ENCODE measurements at regions not wholly inside any gene's neighbourhood (a gene's known extent, or its start where the extent isn't known, plus 50 kb on each side); places are given as distances from the start of the nearest gene placed in this dataset.
A peak's percentile ranks its signal among the peaks of the same experiment; 100 is the strongest.

DNA sequence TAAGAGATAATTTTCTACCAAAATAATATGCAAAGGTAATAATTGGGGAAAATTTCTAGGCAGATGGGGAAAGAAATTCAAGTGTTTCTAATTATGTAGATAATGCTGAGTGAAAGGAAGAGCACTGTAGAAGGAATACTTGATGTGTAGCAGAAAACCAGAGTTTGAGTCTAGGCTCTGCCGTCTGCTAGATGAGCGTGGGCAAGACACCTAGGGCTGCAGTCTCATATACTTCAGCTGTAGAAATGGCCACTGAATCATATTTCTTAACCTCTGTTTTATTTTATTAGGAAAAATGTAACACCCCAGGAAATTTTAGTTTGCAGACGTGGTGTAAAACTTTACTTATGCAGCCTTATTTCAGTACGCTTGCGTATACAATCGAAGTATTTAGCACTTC is 59.8 kb upstream of the SLC38A2 start:
- no peaks in the 10 kb centered on the region for H3K27me3 ChIP-seq (replicated peaks; ENCODE audit: control insufficient read depth, insufficient read depth, low read length)
- TF ChIP-seq, protein P1, sequence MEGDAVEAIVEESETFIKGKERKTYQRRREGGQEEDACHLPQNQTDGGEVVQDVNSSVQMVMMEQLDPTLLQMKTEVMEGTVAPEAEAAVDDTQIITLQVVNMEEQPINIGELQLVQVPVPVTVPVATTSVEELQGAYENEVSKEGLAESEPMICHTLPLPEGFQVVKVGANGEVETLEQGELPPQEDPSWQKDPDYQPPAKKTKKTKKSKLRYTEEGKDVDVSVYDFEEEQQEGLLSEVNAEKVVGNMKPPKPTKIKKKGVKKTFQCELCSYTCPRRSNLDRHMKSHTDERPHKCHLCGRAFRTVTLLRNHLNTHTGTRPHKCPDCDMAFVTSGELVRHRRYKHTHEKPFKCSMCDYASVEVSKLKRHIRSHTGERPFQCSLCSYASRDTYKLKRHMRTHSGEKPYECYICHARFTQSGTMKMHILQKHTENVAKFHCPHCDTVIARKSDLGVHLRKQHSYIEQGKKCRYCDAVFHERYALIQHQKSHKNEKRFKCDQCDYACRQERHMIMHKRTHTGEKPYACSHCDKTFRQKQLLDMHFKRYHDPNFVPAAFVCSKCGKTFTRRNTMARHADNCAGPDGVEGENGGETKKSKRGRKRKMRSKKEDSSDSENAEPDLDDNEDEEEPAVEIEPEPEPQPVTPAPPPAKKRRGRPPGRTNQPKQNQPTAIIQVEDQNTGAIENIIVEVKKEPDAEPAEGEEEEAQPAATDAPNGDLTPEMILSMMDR (IDR thresholded peaks at IDR 0.05; ENCODE audit: insufficient read depth, low read length, poor library complexity, severe bottlenecking) = no peak
- no peaks in the 10 kb centered on the region for H3K36me3 ChIP-seq (ENCODE audit: control insufficient read depth, insufficient read depth, low read length)
- no peak overlapping the region for H3K4me3 ChIP-seq (replicated peaks; ENCODE audit: low read depth, low read length)
- no peak for DNase-seq (ENCODE audit: extremely low read depth, insufficient read length)

- H3K36me3 ChIP-seq (ENCODE audit: control insufficient read depth, insufficient read depth, low read length) = no peaks in the 10 kb centered on the region
- TF ChIP-seq, protein P1 (IDR thresholded peaks at IDR 0.05; ENCODE audit: insufficient read depth, low read length, poor library complexity, severe bottlenecking) = no peak
- no peaks in the 10 kb centered on the region for H3K27me3 ChIP-seq (replicated peaks; ENCODE audit: control insufficient read depth, insufficient read depth, low read length)
- DNase-seq (ENCODE audit: extremely low read depth, insufficient read length) = peak; percentile 28
- no peak overlapping the region for H3K4me3 ChIP-seq (replicated peaks; ENCODE audit: low read depth, low read length)
These were observed 57.9 kb upstream of the SLC38A2 start for GRCh38 chr12:46430340-46430948.
